ENCODE measurements at regions not wholly inside any gene's neighbourhood (a gene's known extent, or its start where the extent isn't known, plus 50 kb on each side); places are given as distances from the start of the nearest gene placed in this dataset.

GRCh38 chr4:162557516-162558106 lies 393.8 kb upstream of the FSTL5 start:
- DNase-seq (ENCODE audit: low read depth) (no peak), FAIRE-seq (no peak)
- H3K27me3 ChIP-seq (ENCODE audit: control insufficient read depth, insufficient read depth, low read length), result no peaks in the 10 kb centered on the region
- H3K36me3 ChIP-seq (ENCODE audit: control insufficient read depth, insufficient read depth, low read length), result no peaks in the 10 kb centered on the region
- TF ChIP-seq CTCF (IDR thresholded peaks at IDR 0.05; ENCODE audit: insufficient read depth, low read length, severe bottlenecking), result no peak
- no peak overlapping the region for H3K4me3 ChIP-seq (ENCODE audit: low read depth, low read length)

GRCh38 chr4:162535121-162535520 lies 371.3 kb upstream of the FSTL5 start:
- Histone ChIP-seq H3K27me3 (ENCODE audit: control insufficient read depth, insufficient read depth, low read length) (no peaks in the 10 kb centered on the region), H3K4me3 (ENCODE audit: low read depth, low read length) (no peak overlapping the region), H3K36me3 (ENCODE audit: control insufficient read depth, insufficient read depth, low read length) (no peaks in the 10 kb centered on the region)
- FAIRE-seq (no peak), DNase-seq (ENCODE audit: low read depth) (no peak)
- no peak for TF ChIP-seq CTCF (IDR thresholded peaks at IDR 0.05; ENCODE audit: insufficient read depth, low read length, severe bottlenecking)

- no peak for DNase-seq (ENCODE audit: low read depth)
Observed at GRCh38 chr4:162523171-162523570, 359.4 kb upstream of the FSTL5 start.

GRCh38 chr4:162522724-162523123 lies 358.9 kb upstream of the FSTL5 start:
- H3K27me3 ChIP-seq (ENCODE audit: control insufficient read depth, insufficient read depth, low read length), result no peaks in the 10 kb centered on the region
- H3K4me3 ChIP-seq (ENCODE audit: low read depth, low read length), result no peak overlapping the region
- no peak for TF ChIP-seq CTCF (IDR thresholded peaks at IDR 0.05; ENCODE audit: insufficient read depth, low read length, severe bottlenecking)
- no peaks in the 10 kb centered on the region for H3K36me3 ChIP-seq (ENCODE audit: control insufficient read depth, insufficient read depth, low read length)
- DNase-seq (ENCODE audit: low read depth) (no peak), FAIRE-seq (no peak)

More at GRCh38 chr4:162523171-162523570, 359.4 kb upstream of the FSTL5 start:
- H3K36me3 ChIP-seq (ENCODE audit: control insufficient read depth, insufficient read depth, low read length), result no peaks in the 10 kb centered on the region
- no peak overlapping the region for H3K4me3 ChIP-seq (ENCODE audit: low read depth, low read length)
- no peaks in the 10 kb centered on the region for H3K27me3 ChIP-seq (ENCODE audit: control insufficient read depth, insufficient read depth, low read length)
- FAIRE-seq, result no peak
- no peak for TF ChIP-seq CTCF (IDR thresholded peaks at IDR 0.05; ENCODE audit: insufficient read depth, low read length, severe bottlenecking)

- no peak for DNase-seq (ENCODE audit: low read depth)
- no peak overlapping the region for H3K4me3 ChIP-seq (ENCODE audit: low read depth, low read length)
- FAIRE-seq, result no peak
- no peak for TF ChIP-seq CTCF (IDR thresholded peaks at IDR 0.05; ENCODE audit: insufficient read depth, low read length, severe bottlenecking)
- H3K36me3 ChIP-seq (ENCODE audit: control insufficient read depth, insufficient read depth, low read length), result no peaks in the 10 kb centered on the region
- no peaks in the 10 kb centered on the region for H3K27me3 ChIP-seq (ENCODE audit: control insufficient read depth, insufficient read depth, low read length)
Observed at GRCh38 chr4:162510937-162511336, 347.1 kb upstream of the FSTL5 start.

GRCh38 chr4:162510115-162510514 lies 346.3 kb upstream of the FSTL5 start:
- no peak for DNase-seq (ENCODE audit: low read depth)
- TF ChIP-seq CTCF (IDR thresholded peaks at IDR 0.05; ENCODE audit: insufficient read depth, low read length, severe bottlenecking), result no peak
- no peak overlapping the region for H3K4me3 ChIP-seq (ENCODE audit: low read depth, low read length)
- no peaks in the 10 kb centered on the region for H3K36me3 ChIP-seq (ENCODE audit: control insufficient read depth, insufficient read depth, low read length)
- no peaks in the 10 kb centered on the region for H3K27me3 ChIP-seq (ENCODE audit: control insufficient read depth, insufficient read depth, low read length)
- no peak for FAIRE-seq

Measured in bronchial epithelial cell (primary cell).